Keratinocyte (primary cell): ENCODE measurements at regions not wholly inside any gene's neighbourhood (a gene's known extent, or its start where the extent isn't known, plus 50 kb on each side); places are given as distances from the start of the nearest gene placed in this dataset.
"Not testable (repeated sequence)": the region's sequence is repeated elsewhere in the genome, so short reads cannot be mapped to it uniquely, and the experiment has no call there.

ENCODE experiments used
- EZH2 ChIP-seq: IDR thresholded peaks from one replicate; pipeline ENCODE4 v1.6.1; 2012; ENCODE audit warnings: inconsistent platforms, mild to moderate bottlenecking, low read length, moderate library complexity
- TF ChIP-seq, protein P1 (sequence below), 3 experiments: IDR thresholded peaks in 1 of 3; conservative IDR thresholded peaks in 1 of 3; optimal IDR thresholded peaks in 1 of 3; 2 replicates in 2 of 3; 3 replicates in 1 of 3; pipeline versions ENCODE3 to v1.5.1; 2011; ENCODE audit warnings: low read length in 3 of 3, mild to moderate bottlenecking in 3 of 3, moderate library complexity in 2 of 3, control low read depth in 1 of 3, inconsistent platforms in 1 of 3; ENCODE audit not compliant: insufficient read depth in 2 of 3; ENCODE audit errors: extremely low read depth in 1 of 3

DNA sequence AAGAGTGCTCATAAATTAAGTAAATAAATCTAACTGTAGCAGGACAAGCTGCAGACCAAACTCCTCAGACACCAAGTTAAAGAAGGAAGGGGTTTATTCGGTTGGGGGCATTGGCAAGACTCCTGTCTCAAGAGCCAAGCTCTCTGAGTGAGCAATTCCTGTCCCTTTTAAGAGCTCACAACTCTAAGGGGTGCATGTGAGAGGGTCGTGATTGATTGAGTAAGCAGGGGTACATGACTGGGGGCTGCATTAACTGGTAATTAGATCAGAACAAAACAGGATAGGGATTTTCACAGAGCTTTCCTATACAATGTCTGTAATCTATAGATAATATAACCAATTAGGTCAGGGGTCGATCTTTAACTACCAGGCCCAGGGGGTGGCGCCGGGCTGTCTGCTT, 318.1 kb upstream of the TECRL start:
- TF ChIP-seq EZH2: not testable (repeated sequence)
- TF ChIP-seq, protein P1, sequence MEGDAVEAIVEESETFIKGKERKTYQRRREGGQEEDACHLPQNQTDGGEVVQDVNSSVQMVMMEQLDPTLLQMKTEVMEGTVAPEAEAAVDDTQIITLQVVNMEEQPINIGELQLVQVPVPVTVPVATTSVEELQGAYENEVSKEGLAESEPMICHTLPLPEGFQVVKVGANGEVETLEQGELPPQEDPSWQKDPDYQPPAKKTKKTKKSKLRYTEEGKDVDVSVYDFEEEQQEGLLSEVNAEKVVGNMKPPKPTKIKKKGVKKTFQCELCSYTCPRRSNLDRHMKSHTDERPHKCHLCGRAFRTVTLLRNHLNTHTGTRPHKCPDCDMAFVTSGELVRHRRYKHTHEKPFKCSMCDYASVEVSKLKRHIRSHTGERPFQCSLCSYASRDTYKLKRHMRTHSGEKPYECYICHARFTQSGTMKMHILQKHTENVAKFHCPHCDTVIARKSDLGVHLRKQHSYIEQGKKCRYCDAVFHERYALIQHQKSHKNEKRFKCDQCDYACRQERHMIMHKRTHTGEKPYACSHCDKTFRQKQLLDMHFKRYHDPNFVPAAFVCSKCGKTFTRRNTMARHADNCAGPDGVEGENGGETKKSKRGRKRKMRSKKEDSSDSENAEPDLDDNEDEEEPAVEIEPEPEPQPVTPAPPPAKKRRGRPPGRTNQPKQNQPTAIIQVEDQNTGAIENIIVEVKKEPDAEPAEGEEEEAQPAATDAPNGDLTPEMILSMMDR (optimal IDR thresholded peaks at IDR 0.05 in 1 of 3, IDR thresholded peaks at IDR 0.05 in 1 of 3, conservative IDR thresholded peaks at IDR 0.05 in 1 of 3; ENCODE audit: extremely low read depth in 1 of 3, insufficient read depth in 2 of 3, low read length in 3 of 3): not testable (repeated sequence)
